ENCODE measurements at regions not wholly inside any gene's neighbourhood (a gene's known extent, or its start where the extent isn't known, plus 50 kb on each side); places are given as distances from the start of the nearest gene placed in this dataset.

DNA sequence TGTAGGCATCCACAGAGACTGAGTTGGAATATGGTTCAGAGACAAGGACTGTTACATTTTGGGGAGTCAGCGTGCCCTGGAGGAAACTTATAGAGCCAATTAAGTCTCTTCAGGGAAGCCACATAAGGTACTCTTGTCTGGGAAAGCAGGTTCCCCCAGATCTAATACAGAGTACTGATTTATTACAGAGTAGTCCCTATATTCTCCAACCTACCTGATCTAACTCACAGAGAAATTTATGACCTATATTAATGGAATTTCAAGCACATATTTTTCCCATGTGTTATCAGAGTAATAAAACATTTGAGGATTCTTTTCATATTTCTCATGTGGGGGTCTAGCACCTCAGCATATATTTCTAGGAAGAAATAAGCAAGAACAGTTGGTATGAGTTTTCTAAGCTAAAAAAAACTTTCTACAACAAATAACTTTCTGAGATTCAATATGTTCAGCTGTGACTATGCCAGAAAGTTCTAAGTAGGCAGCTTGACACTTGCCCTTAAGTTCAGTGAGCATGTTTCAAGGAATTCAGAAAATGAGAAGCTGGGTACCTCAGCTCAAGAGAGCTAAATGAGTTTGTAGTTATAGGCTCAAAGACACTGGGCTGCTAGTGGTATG, 75.3 kb upstream of the COL8A1 start:
- no TSS peak for BruUV-seq (replicated peaks)
- Histone ChIP-seq H3K36me3 (ENCODE audit: insufficient read depth, low read length, poor library complexity, severe bottlenecking) (no peaks in the 10 kb centered on the region), H3K4me3 (ENCODE audit: low read depth, low read length, poor library complexity, severe bottlenecking) (no peak overlapping the region), H3K4me1 (ENCODE audit: insufficient read depth, low read length, poor library complexity, severe bottlenecking) (no peaks in the 10 kb centered on the region), H3K27me3 (replicated peaks; ENCODE audit: insufficient read depth, low read depth, low read length, poor library complexity) (no peaks in the 10 kb centered on the region), H3K9me3 (ENCODE audit: low read depth, low read length, poor library complexity, severe bottlenecking) (no peaks in the 10 kb centered on the region), H3K27ac (ENCODE audit: low read depth, low read length, poor library complexity, severe bottlenecking) (no peak overlapping the region)
- intact Hi-C loops (cut with micrococcal nuclease; ENCODE audit: unreplicated experiment), result no loop called here
- POLR2A ChIA-PET (ENCODE audit: low non-redundant PET), result no interaction called here
- TF ChIP-seq, protein P1, sequence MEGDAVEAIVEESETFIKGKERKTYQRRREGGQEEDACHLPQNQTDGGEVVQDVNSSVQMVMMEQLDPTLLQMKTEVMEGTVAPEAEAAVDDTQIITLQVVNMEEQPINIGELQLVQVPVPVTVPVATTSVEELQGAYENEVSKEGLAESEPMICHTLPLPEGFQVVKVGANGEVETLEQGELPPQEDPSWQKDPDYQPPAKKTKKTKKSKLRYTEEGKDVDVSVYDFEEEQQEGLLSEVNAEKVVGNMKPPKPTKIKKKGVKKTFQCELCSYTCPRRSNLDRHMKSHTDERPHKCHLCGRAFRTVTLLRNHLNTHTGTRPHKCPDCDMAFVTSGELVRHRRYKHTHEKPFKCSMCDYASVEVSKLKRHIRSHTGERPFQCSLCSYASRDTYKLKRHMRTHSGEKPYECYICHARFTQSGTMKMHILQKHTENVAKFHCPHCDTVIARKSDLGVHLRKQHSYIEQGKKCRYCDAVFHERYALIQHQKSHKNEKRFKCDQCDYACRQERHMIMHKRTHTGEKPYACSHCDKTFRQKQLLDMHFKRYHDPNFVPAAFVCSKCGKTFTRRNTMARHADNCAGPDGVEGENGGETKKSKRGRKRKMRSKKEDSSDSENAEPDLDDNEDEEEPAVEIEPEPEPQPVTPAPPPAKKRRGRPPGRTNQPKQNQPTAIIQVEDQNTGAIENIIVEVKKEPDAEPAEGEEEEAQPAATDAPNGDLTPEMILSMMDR (conservative IDR thresholded peaks at IDR 0.05; ENCODE audit: low read depth, low read length), result no peak
- TF ChIP-seq EZH2 (IDR thresholded peaks at IDR 0.05; ENCODE audit: borderline replicate concordance, low read depth, low read length, poor library complexity, severe bottlenecking), result no peak
- CTCF ChIA-PET, result no interaction called here
- no peak for DNase-seq (ENCODE audit: low spot score)

DNA sequence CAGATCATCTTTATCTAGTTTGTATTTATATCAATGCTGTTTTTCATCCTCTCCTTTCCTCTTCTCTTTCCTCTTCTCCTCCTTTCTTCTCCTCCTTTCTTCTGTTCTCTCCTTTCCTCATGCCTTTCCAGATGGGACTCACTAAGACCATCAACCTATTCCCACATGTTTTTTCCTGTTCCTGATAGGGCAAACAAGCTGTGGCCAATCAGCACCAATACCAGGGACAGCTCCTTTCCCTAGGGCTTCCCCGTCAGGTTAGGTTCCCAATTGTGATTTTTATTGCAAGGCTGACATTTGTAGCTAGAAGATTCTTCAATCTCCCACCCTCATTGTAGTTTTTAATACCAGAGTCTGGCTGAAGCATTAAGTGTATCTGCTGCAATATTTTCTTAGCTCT, 76.3 kb upstream of the COL8A1 start:
- Histone ChIP-seq H3K9me3 (ENCODE audit: low read depth, low read length, poor library complexity, severe bottlenecking) (no peaks in the 10 kb centered on the region), H3K27ac (ENCODE audit: low read depth, low read length, poor library complexity, severe bottlenecking) (no peak overlapping the region), H3K4me3 (ENCODE audit: low read depth, low read length, poor library complexity, severe bottlenecking) (no peak overlapping the region), H3K27me3 (replicated peaks; ENCODE audit: insufficient read depth, low read depth, low read length, poor library complexity) (no peaks in the 10 kb centered on the region), H3K36me3 (ENCODE audit: insufficient read depth, low read length, poor library complexity, severe bottlenecking) (no peaks in the 10 kb centered on the region), H3K4me1 (ENCODE audit: insufficient read depth, low read length, poor library complexity, severe bottlenecking) (no peaks in the 10 kb centered on the region)
- CTCF ChIA-PET, result no interaction called here
- BruUV-seq (replicated peaks), result no TSS peak
- intact Hi-C loops (cut with micrococcal nuclease; ENCODE audit: unreplicated experiment), result no loop called here
- POLR2A ChIA-PET (ENCODE audit: low non-redundant PET), result no interaction called here
- TF ChIP-seq EZH2 (IDR thresholded peaks at IDR 0.05; ENCODE audit: borderline replicate concordance, low read depth, low read length, poor library complexity, severe bottlenecking), result no peak
- TF ChIP-seq, protein P1 (conservative IDR thresholded peaks at IDR 0.05; ENCODE audit: low read depth, low read length), result no peak
- DNase-seq (ENCODE audit: low spot score), result peak; percentile 34

DNA sequence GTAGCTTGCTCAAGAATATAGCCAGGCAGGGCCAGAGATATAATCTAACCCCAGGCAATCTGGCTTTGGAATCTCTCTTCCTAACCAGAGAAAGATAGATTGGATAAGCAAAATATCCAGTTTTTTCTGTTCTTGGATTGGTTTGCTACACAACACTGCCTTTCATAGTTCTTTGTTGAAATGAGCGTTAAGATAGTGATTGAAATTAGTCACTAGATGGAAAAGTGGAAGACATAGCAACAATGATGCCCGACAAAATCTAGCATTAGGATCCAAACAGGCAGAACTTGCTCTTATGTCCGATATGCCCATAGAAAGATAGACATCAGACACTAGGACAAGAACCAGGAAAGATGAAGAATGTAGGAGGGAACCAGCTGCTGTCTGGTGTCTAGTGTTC, 77.3 kb upstream of the COL8A1 start:
- intact Hi-C loops (cut with micrococcal nuclease; ENCODE audit: unreplicated experiment), result no loop called here
- no peak overlapping the region for H3K4me3 ChIP-seq (ENCODE audit: low read depth, low read length, poor library complexity, severe bottlenecking)
- DNase-seq (ENCODE audit: low spot score), result no peak
- H3K9me3 ChIP-seq (ENCODE audit: low read depth, low read length, poor library complexity, severe bottlenecking), result no peaks in the 10 kb centered on the region
- no peak overlapping the region for H3K27ac ChIP-seq (ENCODE audit: low read depth, low read length, poor library complexity, severe bottlenecking)
- POLR2A ChIA-PET (ENCODE audit: low non-redundant PET), result no interaction called here
- no peaks in the 10 kb centered on the region for H3K27me3 ChIP-seq (replicated peaks; ENCODE audit: insufficient read depth, low read depth, low read length, poor library complexity)
- H3K4me1 ChIP-seq (ENCODE audit: insufficient read depth, low read length, poor library complexity, severe bottlenecking), result no peaks in the 10 kb centered on the region
- TF ChIP-seq EZH2 (IDR thresholded peaks at IDR 0.05; ENCODE audit: borderline replicate concordance, low read depth, low read length, poor library complexity, severe bottlenecking), result no peak
- TF ChIP-seq, protein P1 (conservative IDR thresholded peaks at IDR 0.05; ENCODE audit: low read depth, low read length), result no peak
- BruUV-seq (replicated peaks), result no TSS peak
- CTCF ChIA-PET, result no interaction called here
- H3K36me3 ChIP-seq (ENCODE audit: insufficient read depth, low read length, poor library complexity, severe bottlenecking), result no peaks in the 10 kb centered on the region
